NCI-H82 treated with DMSO at 0.1 percent for 48 hours (cell line): ENCODE measurements at regions not wholly inside any gene's neighbourhood (a gene's known extent, or its start where the extent isn't known, plus 50 kb on each side); places are given as distances from the start of the nearest gene placed in this dataset.

ENCODE experiments used
- DNase-seq: peaks from one replicate; lab custom pipeline; 2025; ENCODE audit not compliant: unreplicated experiment; lab: John Stamatoyannopoulos, UW

DNA sequence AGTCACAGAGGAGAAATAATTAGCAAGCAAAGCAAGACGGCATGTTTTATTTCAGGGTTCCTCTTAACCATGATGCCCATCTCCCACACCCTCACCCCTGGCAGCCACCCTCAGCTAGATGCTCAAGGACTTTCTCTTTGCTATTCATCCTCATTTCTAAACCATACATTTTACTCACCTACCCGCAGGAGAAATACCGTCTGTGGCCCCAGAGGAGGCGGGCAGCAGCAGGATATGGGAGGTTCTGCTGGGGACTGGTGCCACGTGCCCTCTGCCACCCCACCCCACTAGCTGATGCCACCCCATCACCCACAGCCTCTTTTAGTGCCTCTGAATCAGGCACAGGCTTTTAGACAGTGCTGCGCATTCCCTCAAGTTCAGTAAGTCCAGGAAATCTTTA lies 168.7 kb upstream of the ITGB1 start:
- DNase-seq: no peak

DNA sequence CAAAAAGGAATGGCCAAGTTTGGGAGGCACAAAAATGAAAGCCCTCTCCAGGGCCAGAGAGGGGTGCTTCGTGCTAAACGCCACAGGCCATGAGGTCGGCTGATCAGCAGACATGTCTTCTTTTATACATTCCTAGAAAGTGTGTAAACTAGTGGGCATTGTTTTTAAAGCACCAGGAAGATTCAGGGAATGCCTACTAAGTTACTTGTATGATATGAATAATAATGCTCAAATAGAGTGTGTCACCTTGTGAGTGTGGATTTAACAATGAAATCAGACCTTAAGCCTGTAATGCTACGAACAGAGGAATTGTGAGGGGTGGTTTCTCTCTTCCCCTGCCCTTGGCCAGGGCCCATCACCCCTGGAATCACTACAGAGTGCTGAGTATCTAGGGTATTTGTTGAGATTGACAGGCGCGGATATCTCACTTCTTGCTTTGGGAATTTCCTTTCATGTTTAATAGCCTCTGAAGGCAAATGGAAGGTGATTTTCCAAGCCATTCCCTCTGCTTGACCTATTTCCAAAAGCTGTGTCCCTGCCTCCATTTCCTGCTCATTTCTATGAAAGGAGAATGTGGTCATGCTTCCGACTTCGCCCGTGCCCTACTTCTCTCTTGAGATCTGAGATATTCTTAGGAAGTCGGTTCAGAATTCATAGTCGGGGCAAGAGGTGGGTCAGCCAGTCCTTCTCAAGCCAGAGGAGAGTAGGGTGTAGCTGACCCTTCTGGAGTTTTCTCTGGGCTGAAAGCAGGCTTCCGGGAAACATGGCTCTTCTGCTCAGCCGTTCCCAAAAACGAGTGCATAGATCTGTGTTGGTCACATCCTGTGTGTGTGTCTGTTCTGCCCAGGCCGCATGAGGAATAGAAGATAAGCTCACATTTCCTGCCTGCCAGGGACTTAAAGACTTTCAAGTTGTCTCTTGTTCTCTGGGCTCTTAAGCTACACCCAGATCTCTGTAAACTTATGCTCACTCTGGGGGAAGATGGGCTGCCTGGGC lies 167.8 kb upstream of the ITGB1 start:
- no peak for DNase-seq

DNA sequence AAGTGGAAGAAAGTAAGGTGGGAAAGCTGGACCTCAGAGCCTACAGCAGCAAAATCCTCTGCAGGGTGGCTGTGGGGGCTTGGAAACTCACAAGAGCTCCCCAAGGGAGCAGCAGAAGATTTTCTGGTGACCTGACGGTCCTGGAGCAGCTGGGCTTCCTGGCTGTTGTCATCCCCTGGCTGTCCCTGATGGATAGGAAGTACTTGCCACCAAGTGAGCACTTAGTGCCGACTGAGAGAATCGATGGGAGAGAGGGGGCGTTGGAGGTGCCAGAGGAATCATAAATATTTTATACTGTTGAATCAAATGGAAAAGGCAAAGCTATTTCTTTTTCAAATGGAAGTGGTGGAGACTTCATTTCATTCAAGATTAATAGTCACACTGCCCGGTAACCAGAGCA lies 167.1 kb upstream of the ITGB1 start:
- DNase-seq: no peak

DNA sequence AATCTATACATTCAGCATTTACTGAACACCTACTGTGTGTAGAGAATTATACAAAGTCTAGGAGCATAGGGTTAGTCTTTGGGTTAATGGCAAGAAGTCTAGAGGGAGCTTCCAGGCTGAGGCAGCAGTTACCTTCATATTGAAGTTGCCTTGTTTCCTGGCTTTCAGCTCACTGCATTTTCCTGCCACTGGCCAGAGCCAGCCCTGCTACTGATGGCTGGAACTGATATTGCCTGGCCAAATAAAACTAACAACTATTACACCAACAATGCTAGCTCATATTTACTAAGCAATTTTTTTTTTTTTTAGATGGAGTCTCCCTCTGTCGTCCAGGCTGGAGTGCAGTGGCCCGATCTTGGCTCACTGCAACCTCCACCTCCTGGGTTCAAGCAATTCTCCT lies 165.7 kb upstream of the ITGB1 start:
- no peak for DNase-seq

DNA sequence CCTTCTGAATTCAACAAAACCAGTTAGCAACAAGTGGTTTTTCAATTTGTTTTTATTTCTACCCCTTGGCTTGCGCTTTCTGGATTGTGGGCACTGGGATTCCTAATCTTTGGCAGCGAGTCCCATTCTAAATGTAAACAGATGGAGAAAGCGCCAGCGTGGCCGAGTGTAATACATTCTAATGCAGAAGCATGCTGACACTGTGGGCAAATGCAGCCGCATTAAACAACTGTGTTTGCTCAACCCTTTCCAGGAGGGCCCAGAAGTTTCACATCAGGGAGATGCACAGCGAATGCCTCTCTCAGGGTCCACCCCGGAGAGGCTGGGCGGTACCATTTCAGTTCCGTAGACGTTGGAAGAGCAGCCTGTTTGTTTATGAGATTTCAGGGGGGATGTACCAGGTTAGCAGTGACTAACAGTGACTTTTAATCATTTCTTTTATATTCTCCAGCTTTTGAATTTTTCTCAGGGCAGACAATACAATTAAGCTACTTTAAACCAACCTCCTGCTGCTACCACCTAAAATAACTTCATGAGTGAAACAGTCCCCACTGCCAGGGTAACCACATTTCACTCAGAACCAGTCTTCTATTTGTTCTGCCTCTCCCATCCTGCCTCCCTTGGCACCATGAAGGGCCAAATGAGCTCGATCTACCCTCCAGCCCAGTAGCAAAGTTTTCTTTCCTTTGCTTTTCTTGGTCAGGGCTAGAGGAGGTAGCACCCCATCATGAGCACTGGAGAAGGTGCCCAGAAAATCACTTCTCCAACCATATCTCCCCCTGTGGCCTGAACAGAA lies 164.2 kb upstream of the ITGB1 start:
- DNase-seq: no peak

DNA sequence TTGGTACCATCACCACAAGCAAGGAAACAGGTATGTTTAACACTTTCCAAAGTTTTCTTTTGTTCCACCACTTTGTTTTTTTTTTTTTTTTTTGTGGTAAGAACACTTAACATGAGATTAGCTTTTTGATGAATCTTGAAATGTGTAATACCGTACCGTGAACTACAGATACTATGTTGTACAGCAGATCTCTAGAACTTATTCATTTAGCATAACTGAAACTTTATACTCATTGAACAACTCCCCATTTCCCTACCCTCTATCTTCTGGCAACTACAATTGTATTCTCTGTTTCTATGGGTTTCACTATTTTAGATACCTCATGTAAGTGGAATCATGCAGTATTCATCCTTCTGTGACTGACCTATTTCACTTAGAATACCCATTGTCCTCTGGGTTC lies 162.7 kb upstream of the ITGB1 start:
- no peak for DNase-seq

DNA sequence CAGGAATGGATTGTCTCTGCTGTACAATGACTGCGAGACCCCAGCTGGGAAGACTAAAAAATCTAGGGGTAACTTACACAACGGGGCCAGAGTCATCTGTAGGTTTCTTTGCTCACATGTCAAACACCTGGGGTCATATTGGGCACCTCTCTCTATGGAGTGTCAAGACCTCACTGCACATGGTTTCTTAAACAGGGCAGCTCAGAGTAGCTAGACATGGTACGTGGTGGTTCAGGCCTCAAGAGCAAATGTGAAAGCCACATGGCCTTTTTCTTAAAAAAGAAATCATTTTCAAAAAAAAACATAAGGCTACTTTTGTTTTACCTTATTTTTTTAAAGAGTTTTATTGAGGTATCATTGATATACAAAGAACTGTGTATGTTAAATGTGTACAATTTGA lies 162.2 kb upstream of the ITGB1 start:
- no peak for DNase-seq

DNA sequence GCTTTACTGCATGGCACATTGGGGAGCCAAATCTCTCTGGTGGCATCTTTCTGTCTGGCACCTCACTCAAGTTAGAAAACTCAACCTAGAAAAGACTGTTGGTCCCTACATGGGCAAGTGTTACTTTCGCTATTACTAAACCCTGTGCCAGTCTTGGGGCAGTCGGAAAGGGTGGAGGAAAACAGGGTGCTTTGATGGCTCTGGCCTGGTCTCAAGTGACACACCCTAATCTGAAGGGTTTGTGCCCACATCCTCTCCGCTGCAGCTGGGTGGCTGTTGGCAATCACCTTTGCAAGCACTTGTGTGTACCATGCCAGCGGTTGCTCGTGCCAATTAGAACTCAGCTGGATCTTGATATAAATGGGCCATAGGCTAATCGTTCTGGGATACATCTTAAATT lies 159.8 kb upstream of the ITGB1 start:
- no peak for DNase-seq

DNA sequence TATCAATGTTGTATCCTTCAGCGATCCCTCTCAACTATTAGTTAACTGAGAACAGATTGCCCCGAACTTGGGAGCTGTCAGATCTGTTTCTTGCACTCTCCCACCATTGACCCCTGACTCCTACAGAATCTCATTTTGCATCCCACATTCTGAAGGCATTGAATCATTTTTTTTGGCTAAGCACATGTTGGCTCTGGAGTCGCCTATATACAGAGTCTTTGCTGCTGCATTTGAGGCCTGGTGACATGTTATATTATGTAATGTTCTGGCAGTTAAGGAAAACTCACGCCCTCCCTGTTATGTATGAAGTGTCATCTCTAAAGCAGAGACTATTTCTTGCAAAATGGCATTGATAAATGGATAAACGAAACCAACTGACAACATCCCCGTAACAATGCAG lies 159.2 kb upstream of the ITGB1 start:
- DNase-seq: no peak

DNA sequence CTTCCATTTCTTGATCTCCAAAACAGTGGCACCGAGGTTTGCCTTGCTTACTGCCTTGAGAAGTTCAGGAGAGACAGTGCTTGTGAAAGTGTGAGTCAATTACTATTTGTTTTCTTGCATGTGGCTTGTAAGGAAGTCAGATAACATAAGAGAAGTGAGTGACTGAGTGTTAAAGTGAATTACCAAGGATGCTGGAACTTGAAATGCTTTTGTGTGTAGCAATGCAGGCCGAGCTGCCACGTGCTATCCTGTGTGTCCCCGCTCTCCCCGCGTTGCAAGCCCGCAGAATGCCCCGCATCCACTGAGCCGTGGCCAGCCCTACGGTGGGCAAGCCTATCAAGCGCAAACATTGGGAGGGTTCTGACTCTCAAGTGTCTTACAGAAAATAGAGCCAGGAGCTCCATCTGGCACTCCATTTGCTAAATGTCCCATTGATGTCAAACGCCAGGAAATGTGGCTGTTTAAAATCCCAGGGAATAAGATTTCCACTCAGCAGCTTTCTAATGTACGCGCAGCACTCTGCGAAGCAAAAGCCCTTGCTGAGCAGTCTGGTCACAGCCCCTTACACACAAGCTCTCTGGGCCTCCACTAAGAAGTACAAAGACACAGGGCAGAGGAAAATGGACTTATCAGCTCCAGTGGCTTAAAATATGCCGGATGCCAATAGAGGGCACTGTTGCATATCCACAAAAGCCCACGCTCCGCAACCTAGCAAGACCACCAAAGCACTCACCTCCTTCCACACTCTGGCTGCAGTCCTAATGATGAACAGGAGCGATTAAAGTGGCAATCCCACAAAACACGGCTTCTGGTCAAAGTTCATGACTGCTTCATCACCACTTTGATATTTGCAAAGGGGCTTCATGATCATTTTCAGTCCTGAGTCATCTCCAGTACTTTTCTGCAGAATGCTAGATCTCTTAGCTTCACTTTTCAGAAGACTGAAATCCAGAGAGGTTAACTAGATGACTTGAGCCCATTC lies 158.0 kb upstream of the ITGB1 start:
- DNase-seq: no peak

DNA sequence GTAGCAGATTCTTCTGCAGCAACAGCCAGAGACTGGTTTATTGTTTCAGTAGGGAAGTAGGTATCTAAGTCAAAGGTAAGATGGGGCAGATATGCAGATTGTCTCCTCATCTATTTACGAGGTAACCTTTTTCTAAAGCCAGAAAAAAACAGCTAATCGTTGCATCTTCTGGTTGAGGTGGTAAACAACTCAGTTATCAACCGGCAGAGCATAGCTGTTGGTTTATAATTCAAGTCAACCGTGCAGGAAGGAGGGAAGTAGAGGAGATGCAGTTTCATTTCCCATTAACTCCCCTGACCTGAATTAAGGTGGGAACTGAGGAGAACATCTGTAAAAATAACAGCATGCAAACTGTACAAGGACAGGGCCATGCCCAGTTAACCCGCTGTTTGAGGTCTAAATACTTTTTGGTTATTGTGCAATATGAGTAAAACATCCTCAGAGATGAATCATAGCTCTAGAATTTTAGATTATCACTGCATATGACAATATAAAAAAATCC lies 156.5 kb upstream of the ITGB1 start:
- no peak for DNase-seq

DNA sequence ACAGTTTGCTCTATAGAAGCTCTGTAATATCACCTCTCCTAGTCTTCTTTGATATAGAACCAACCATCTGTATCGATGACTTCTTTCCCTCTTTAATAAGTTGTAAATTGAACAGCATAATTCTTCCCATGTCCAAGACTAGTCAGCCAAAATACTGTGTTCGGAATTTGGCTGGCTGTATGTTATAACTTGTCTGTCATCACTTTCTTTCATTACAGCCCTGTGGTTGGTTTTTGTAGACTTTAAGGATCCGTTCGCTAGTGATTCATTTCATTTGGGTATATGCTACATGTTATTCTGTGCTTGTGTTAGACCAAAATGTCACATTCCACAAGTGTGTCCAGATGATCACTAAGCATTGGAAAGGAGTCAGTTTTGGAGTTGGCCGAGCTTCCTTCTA lies 155.4 kb upstream of the ITGB1 start:
- no peak for DNase-seq

DNA sequence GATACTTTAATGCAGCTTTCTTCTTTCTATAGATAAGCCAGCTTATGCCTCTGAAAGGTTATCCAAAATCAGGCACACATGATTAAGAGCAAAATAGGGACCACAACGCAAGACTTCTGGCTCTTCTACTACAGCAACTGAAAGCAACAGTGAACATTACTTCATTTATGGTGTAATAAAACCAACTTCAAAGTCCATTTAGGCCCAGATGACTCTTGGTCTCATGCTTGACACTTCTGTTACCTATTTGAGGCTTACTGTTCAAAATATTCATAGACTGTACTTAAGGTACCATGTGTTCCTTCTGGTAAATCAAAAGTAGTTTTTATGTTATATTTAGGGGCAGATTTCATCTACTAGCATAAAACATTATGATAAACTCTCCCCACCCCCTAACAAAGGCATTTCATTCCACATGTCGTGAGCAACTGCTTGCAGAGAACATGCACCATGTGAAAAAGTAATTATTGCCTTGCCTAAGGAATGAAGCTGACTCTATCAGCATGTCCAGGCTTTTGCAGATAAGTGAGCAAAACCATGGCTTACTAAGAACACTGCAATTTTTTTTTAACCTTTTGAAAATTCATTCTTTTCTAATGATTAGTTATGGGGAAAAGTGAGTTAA lies 154.9 kb upstream of the ITGB1 start:
- DNase-seq: no peak

DNA sequence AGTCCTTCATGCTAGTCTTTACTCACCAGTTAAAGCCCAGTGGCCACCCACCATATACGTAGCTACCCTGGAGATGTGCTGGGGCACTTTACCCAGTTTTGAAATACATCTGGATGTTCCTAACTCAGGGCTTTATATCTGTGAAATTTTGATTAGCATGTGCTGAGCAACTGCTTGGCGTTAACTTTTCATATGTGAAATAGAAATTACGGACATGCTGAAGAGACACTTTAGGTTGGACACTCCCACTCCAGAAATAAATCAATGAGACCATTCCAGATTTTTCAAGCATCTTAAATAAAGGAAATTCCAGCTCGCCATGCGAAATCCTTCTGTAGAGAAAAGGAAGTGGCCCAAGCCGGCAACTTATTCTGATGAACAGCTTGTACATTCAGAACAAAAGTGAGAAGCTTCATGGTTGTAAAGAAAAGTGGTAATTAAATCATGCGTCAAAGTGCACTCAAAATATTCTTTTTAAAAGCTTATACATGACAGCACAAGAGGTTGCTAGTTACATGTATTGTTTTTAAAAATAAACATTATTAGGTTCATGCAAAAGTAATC lies 153.5 kb upstream of the ITGB1 start:
- DNase-seq: no peak

DNA sequence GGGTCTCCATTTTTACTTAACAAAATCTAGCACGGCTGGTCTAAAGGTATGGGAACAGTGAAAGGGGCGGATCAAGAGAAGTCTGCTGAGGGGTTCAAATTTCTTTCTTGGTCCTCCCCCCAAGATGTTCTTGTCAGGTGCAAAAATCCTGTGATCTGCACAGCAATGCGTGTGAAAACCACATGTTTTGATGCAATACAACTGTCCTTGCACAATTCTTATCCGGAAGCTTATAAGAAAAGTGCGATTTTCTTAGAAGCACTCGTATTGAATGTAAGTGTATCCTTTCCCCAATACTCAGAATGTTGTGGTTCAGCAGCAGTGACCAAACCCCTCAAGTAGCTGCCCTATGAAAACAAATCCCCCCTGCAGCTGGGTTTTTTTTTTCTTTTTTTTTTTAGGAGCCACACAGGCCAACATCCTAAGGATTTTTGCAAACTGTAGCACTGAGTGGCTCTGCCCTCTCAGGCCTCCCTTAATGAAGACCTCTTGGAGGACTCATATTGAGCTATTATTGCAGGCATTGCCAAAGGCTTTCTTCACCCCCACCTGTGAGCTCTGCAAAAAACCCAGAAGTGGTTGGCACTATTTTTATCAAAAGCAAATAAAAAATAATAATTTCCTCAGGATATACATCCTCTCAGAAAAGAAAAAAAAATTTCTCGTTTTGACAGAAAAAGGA lies 151.9 kb upstream of the ITGB1 start:
- DNase-seq: no peak

DNA sequence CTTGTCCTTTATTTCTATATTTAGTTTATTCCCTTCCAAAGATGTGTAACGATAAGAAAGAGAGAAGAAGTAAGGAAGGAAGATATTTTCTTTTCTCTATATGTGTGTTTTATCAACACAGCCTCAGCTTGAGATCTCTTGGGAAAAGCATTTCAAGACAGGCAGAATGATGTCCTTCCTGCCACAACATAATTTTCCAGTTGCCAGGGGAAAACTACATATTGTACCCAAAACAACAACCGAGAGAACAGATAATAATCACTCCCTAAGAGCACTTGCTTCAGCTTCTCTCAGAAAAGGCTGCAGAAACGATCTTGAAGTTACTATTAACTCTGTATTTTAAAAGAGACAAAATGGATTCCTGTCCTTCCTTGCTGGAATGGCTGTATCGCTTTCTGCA lies 151.4 kb upstream of the ITGB1 start:
- DNase-seq: no peak

DNA sequence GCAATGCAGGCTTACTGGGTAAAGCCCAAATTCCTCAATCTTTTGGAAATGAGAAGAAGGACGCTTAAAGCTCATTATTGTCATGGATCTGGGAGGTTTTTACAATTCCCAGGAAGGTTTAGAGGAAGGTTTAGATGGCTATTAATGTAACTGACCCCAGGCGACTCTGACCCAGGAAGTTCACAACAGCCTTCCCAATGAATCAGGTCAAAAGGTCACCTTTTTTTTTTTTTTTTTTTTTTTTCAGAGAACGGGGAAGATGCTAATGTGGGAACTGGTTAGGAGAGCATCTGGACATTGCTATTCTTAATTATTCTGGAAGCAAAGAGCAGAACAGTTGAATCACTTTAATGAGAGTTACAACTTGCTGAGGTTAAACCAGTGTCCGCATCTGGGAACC lies 149.9 kb upstream of the ITGB1 start:
- DNase-seq: no peak

DNA sequence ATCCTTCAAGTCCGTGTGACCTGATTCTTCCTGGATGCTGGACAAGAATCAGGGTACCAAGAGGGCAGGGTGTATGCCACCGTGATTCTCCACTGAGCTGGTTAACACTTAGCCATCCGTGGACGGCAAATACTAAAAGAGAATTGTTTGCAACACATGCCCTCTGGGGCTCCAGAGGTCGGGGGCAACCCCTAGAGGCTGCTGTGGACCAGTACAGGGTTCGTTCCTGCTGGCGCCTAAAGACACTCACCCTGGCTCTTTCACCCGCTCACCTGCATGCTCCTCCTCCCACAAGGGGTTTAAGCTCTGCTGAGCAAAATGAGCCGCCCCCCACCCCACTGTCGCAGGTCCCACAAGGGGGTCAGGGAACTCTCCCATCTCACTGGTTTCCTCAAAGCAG lies 148.7 kb upstream of the ITGB1 start:
- no peak for DNase-seq

DNA sequence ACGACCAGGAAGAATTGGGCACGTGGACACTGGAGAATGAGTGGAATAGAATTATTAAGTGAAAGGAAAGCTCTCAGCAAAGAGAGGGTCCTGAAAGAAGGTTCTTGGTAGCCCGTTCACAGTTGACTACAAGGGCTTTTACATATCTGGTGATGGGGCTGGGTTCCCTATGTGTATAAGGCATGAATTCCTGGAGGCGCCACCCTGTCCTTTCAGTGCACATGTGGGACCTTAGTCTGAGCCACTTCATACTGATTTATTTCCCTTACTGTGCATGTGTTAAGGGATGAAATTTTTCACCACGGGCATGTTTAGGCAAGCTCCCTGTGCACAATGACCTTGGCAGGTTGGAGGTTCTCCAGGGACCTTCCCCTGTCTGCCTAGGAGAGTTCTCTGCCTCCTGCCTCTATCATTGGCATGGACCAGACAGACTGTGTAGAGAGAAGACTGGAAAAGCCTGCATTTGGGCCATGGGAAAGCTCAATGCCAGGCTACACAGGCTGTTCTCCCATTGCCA lies 145.9 kb upstream of the ITGB1 start:
- no peak for DNase-seq
